Progenitor cell of endocrine pancreas (in vitro differentiated cells): ENCODE measurements at regions not wholly inside any gene's neighbourhood (a gene's known extent, or its start where the extent isn't known, plus 50 kb on each side); places are given as distances from the start of the nearest gene placed in this dataset.

Source experiments
- DNase-seq: peaks from one replicate; pipeline ENCODE4 v3.0.0; 2021; ENCODE audit warnings: low spot score; ENCODE audit not compliant: unreplicated experiment
- H3K27ac Mint-ChIP-seq: 2 replicates; pipeline ENCODE4 v1.8.0; 2021; ENCODE audit warnings: mild to moderate bottlenecking, moderate library complexity, mixed read lengths
- H3K27me3 Mint-ChIP-seq: 2 replicates; pipeline ENCODE4 v1.8.0; 2021; ENCODE audit warnings: mixed read lengths
- H3K36me3 Mint-ChIP-seq: 2 replicates; pipeline ENCODE4 v1.8.0; 2022; ENCODE audit warnings: mixed read lengths; ENCODE audit not compliant: insufficient read depth
- H3K4me1 Mint-ChIP-seq: 2 replicates; pipeline ENCODE4 v1.8.0; 2021; ENCODE audit warnings: low read depth, mixed read lengths
- H3K4me3 Mint-ChIP-seq: 2 replicates; pipeline ENCODE4 v1.8.0; 2021; ENCODE audit warnings: low read depth, mild to moderate bottlenecking, moderate library complexity, mixed read lengths
- H3K9me3 Mint-ChIP-seq: 2 replicates; pipeline ENCODE4 v1.8.0; 2021; ENCODE audit warnings: low read depth, mixed read lengths
- TF ChIP-seq, protein P1 (sequence below): fragments of 200-600 bp; sonication (generic); IDR thresholded peaks from one replicate; pipeline ENCODE4 v1.5.0; 2021; ENCODE audit warnings: antibody characterized with exemption, mild to moderate bottlenecking; ENCODE audit not compliant: unreplicated experiment

DNA sequence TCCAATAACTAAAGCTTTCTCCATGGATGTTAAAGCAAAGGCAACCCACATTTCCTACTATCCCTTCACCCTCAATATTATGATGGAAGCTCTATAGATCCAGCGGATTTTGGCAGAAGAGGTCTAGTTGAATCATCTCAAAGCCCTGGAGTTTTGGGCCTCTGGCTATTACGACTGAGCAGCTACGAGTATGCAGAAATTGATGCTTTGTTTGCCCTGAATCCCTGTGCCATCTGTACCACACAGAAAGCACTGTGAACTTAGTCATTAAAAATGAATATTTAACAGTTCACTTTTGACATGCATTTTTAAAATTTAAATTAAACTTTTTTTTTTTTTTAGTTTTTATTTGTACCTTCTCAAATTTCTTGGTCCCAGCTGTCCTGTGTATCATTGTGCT lies 705.4 kb upstream of the PTBP2 start:
- H3K4me3 Mint-ChIP-seq: no peak overlapping the region
- H3K4me1 Mint-ChIP-seq: peaks cover 2% of the 10 kb centered on the region
- no peaks in the 10 kb centered on the region for H3K27me3 Mint-ChIP-seq
- no peaks in the 10 kb centered on the region for H3K36me3 Mint-ChIP-seq
- H3K9me3 Mint-ChIP-seq: no peaks in the 10 kb centered on the region
- H3K27ac Mint-ChIP-seq: no peak overlapping the region
- TF ChIP-seq, protein P1, sequence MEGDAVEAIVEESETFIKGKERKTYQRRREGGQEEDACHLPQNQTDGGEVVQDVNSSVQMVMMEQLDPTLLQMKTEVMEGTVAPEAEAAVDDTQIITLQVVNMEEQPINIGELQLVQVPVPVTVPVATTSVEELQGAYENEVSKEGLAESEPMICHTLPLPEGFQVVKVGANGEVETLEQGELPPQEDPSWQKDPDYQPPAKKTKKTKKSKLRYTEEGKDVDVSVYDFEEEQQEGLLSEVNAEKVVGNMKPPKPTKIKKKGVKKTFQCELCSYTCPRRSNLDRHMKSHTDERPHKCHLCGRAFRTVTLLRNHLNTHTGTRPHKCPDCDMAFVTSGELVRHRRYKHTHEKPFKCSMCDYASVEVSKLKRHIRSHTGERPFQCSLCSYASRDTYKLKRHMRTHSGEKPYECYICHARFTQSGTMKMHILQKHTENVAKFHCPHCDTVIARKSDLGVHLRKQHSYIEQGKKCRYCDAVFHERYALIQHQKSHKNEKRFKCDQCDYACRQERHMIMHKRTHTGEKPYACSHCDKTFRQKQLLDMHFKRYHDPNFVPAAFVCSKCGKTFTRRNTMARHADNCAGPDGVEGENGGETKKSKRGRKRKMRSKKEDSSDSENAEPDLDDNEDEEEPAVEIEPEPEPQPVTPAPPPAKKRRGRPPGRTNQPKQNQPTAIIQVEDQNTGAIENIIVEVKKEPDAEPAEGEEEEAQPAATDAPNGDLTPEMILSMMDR: no peak
- DNase-seq: no peak

DNA sequence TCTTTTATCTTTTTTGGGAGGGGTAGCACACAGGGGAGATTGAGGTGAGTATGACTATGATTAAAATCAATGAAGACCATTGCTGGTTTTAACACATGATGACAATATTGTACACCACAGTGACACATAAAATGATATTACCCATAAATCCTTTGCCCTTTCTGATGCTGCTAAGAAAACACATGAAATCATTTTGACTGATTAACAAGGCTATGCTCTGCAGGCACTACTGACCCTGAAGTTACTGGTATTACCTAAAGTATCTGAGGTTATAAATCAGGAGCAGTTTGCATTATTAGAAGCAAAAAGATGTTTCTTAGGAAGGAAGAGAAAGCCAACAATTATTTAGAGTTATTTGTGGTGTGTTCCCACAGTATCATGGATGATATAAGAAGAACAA lies 701.2 kb upstream of the PTBP2 start:
- Mint-ChIP-seq H3K27ac (no peak overlapping the region), H3K27me3 (no peaks in the 10 kb centered on the region), H3K4me1 (no peaks in the 10 kb centered on the region), H3K9me3 (no peaks in the 10 kb centered on the region), H3K4me3 (no peak overlapping the region), H3K36me3 (no peaks in the 10 kb centered on the region)
- DNase-seq: no peak
- TF ChIP-seq, protein P1: no peak

GRCh38 chr1:96025062-96025461 lies 696.5 kb upstream of the PTBP2 start:
- Mint-ChIP-seq H3K27me3 (no peaks in the 10 kb centered on the region), H3K9me3 (peaks cover 8% of the 10 kb centered on the region), H3K4me1 (no peaks in the 10 kb centered on the region), H3K4me3 (no peak overlapping the region), H3K27ac (no peak overlapping the region), H3K36me3 (no peaks in the 10 kb centered on the region)
- TF ChIP-seq, protein P1: no peak
- DNase-seq: no peak

DNA sequence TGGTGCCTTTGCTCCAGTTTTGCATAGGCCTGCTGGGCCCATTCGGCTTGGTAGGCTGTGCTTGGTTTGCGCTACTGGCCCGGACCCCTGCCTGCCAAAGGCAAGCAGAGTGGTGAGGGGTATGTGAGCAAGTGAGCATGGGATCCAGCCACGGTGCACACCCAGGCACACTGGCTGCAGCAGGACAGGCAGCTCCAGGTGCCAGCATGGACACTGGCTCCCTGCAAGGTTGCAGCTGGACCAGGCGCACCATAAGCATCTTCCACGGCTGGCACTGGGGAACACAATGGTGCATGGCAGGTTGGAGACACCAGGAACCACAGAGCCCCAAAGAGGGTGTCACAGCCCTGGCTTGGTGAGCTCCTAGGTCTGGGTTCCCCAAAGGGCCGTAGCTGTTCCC lies 693.5 kb upstream of the PTBP2 start:
- Mint-ChIP-seq H3K36me3 (no peaks in the 10 kb centered on the region), H3K4me1 (no peaks in the 10 kb centered on the region), H3K27ac (no peak overlapping the region), H3K27me3 (no peaks in the 10 kb centered on the region), H3K4me3 (no peak overlapping the region), H3K9me3 (peaks cover 12% of the 10 kb centered on the region)
- TF ChIP-seq, protein P1: no peak
- no peak for DNase-seq

DNA sequence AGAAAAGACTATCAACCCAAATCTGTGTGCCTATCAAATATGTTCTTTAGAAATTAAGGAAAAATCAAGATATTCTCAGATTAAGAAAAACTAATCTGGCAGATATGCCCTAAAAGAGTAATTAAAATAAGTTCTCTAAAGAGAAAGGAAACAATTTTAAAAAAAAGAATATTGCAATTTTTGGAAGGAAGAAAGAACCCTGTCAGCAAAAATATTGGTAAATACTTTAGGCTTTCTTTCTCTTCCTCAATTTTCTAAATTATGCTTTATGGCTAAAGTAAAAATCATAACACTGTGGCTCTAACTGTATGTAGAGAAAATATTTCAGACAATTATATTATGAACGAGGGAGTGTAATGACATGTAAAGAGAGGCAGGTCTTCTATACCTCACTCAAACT lies 691.3 kb upstream of the PTBP2 start:
- Mint-ChIP-seq H3K36me3 (no peaks in the 10 kb centered on the region), H3K4me3 (no peak overlapping the region), H3K27ac (no peak overlapping the region), H3K4me1 (peaks cover 1% of the 10 kb centered on the region), H3K27me3 (no peaks in the 10 kb centered on the region), H3K9me3 (peaks cover 12% of the 10 kb centered on the region)
- DNase-seq: no peak
- TF ChIP-seq, protein P1: no peak
